Cardiac septum (tissue), 1 donor: ENCODE measurements at regions not wholly inside any gene's neighbourhood (a gene's known extent, or its start where the extent isn't known, plus 50 kb on each side); places are given as distances from the start of the nearest gene placed in this dataset.

ENCODE experiments used
- DNase-seq: peaks from one replicate; pipeline ENCODE4 v3.0.0-alpha.2; 2020; ENCODE audit warnings: low spot score
- intact Hi-C: fragments of 100-400 bp; cut with DNase I; formaldehyde crosslinking; loops from one replicate; pipeline ENCODE4 v1.14.0; 2022
- donor health status: DM: no; HTN: no; CAD: no.

DNA sequence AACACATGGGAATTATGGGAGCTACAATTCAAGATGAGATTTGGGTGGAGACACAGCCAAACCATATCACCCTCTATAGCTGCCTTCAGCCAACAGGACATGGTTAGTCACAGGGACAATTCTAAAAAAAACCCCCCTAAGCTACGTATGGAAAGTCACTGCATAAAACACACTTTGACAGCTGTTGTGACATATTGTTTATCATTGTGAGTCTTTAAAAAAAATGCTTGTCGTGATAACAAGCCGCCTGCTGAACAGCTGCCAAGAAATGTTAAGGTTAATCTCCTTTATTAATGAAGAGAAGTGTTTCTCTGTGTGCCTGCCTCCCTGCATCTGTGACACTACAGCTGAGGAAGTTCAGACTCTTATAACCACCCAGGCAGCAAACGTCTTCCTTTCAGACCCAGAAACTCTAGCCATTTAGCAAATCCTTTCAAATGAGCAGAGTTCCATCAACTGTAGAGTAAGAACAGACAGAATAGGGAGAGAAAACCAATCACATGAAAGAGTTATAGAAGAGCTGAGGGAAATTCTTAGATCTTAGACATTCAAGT is 1459.6 kb upstream of the TMEM132C start:
- intact Hi-C loops: no loop called here
- DNase-seq: no peak

DNA sequence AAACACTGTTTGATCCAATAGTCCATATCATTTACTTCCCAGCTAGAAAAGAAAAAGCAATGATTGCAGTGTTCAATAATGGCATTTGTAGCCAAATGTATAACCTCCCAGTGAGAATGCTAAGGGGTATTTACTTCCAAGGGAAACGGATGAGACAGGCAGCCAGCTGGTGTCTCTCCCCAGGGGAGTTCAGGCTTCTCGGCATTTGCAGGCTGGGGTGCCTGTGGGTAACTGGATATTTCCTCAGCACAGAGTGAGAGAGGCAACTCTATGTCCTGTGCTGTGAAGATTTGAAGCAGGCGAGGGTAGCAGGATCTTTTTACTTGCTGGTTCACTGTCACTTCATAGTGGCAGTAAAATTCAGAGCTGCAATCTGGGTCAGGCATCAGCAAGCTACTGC is 1455.6 kb upstream of the TMEM132C start:
- no peak for DNase-seq
- intact Hi-C loops: no loop called here

DNA sequence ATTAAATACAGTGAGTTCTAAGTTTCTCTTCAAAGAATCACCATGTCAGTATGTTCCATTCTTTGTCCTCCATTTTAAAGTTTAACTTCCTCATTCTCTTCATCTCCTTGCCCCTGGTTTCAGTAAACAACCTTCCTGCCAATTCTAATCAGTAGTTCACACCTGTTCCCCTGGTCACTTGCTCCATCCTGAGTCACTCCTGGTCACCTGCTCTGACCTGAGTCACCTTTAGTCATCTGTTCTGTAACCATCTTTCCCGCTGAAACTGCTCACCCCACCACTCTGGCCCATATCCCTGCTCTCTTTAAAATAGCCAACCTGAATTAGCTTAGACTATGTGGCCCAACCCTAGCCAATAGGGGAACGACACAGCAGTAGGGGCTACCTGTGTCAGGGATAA is 1447.4 kb upstream of the TMEM132C start:
- no peak for DNase-seq
- intact Hi-C loops: no loop called here

DNA sequence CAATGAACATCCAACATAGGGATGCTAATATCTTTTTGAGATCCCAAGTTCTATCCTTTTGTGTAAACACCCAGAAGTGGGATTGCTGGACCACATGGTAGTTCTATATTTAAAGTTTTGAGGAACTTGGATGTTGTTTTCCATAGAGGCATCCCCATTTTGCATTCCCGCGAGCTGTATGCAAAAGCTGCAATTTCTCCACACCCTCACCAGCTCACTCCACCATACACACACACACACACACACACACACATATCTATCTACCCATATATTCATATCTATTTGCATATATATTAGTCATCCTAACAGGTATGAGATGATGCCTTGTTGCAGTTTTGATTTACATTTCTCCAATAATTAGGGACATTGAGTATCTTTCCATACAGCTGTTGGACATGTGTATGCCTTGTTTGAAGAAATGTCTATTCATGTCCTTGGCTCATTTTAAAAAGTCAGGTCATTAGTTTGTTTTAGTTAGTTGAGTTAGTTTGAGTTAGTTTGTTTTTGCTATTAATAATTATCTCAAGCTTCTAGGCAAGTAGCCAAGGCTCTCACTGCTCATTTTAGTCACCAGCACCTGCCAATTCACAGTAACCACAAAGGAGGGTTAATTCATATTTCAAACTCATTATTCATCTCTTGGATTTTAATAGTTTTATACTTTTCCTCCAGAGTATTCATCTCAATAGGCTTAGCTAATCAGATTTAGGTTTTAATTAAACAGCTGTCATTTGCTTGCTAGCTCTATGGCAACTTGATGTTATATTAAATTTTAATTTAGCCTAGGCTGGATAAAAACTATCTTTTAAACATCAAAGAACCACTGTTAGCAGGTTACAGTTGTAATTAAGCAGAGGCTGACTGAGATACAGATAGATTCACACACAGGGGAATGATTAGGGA is 1435.9 kb upstream of the TMEM132C start:
- DNase-seq: no peak
- intact Hi-C loops: no loop called here

DNA sequence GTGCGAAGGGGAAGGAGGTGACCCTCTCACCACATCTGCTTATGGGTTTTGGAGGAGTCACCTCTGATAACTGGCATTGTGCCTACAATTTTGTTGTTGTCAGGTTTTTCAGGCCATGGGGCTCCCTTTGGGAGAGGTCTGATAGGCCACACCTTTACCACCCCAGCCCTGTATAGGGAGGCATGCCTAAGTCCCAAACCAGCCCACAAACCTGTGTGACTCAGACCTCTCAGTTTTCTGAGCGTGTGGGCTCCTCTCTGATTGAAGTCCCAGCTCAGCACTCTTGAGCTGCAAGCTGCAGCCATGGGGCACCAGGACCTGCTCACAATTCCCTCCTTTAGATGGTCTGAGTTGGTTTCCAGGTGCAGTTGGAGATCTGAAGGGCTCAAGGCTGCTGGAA is 1429.3 kb upstream of the TMEM132C start:
- intact Hi-C loops: no loop called here
- no peak for DNase-seq

DNA sequence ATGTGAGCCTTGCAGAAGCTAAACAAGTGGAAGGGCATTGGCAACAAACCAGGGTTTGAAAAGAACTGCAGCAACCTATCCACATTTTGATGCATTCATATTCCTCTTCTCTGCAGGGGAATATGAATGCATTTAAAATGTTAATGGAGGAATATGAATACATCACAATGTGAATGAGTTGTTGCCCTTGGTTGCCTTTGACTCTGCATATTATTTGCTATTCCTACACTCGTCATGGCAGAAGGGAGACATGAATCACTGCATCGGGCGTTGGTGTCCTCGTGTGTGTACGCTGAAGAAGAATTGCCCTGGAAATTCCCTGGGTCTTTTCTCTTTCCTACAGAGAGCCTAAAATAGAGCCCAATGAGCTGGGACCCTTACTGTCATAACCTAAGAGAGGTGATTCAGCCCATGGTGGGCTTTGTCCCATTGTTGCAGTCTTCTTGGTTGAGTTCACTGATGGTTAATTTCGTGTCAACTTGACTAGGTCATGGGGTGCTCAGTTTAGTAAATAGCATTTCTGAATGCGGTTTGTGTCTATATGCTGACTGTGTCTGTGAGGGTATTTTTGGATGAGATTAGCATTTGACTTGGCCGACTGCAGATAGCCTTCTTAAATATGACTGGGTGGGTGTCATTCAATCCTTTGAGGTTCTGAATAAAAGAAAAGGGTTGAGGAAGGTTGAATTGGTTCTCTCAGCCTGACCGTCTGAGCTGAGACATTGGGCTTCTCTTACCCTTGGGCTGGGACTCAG is 1422.9 kb upstream of the TMEM132C start:
- intact Hi-C loops: no loop called here
- no peak for DNase-seq

DNA sequence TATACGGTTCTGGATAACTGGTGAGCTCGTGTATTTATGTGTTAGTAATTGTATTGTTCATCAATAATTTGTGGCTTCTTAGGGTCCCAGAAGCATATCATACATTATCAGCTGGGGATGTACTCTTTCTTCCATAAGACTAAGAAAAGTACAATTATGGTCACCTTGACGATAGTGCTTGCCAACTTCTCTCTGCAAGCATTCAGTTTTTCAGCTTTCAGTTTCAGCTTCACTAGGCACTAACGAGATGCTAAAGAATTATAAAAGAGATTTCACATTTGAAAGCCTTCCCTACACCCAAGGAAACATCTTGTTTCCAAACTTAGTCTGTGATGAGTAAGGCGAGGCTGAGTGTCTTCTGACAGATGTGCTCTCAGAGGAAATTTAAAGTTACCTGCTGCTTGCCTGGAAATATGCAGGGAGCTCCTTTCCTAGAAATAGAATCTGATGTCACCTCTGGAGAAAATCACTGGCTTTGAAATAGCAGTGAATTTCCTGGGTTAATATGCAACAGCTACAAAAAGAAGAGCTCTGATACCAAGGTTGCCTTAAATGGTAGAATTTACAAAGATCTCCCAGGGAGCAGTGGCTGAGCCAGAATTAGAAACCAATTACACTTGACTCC is 1419.9 kb upstream of the TMEM132C start:
- no peak for DNase-seq

DNA sequence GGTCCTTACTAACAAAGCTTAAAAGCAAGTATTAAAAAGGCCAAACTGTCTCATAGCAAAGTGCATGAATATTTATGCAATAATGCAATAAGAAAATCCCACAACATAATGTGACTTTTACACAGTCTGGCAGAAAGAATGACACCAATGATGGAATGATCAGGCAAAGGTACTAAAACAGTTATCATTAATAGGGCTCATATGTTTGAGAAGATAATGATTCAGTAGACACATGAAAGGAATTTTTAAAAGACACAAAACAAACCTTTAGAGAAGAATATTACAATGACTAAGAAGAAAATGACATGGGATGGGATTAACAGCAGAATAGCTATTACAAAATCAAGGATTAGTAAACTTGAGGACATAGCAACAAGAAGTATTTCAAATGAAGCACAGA is 1411.2 kb upstream of the TMEM132C start:
- DNase-seq: no peak
- intact Hi-C loops: no loop called here

More for the DNA sequence above, 1419.9 kb upstream of the TMEM132C start:
- intact Hi-C loops: no loop called here

DNA sequence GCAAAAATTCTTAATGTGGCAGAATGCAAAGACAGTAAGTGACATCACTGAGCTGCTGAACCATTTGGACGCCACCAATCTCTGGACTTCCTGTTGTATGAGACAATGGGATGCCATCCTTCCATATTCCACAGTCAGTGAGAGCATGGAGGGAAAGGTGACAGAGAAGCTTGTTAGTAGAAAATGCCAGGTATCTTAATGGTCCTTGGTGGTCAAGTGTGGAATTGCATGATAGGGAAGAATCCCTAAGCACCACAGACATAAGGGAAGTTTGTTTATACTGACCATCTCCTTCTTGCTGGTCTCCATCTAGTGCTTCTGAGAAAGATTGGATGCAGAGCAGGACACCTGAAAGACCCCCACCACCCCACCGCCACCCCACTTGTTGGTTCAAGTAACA is 1410.0 kb upstream of the TMEM132C start:
- no peak for DNase-seq
- intact Hi-C loops: no loop called here

DNA sequence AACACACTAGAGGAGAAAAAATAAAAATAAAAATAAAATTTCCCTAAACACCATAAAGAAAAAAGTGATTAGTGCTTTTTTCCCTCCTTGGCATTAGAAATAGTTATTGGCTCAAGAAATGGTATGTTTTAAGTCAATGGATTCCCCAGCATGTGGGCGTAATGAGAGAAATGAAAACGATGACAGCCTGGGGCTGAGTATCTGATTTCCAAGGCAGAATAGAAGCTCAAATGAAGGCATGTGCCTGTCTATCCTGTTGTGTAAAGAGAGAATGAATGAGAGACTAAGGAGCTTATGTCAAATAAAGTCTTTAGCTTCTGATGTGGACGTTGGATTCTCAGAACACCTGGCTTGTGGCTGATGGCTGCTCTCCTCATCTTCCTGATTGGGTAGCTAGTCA is 1408.4 kb upstream of the TMEM132C start:
- intact Hi-C loops: no loop called here
- no peak for DNase-seq

DNA sequence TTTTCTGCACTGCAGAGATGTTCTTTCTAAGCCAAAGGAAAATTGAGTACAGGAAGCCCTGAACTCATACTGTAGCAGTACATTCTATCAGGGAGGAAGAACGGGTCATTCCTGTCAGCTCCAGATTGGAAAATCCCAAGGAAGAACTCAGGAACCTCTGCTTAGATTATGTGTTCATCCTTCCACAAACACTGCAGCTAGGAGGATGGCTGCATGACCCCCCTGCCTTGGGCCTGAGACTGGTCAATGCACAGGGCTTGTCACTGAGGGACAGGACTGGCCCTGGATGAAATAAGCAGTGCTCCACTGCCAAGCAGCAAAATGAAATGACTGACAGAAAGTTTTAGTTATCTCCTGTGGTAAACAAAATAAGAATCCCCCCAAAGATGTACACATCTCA is 1406.8 kb upstream of the TMEM132C start:
- intact Hi-C loops: no loop called here
- DNase-seq: no peak

DNA sequence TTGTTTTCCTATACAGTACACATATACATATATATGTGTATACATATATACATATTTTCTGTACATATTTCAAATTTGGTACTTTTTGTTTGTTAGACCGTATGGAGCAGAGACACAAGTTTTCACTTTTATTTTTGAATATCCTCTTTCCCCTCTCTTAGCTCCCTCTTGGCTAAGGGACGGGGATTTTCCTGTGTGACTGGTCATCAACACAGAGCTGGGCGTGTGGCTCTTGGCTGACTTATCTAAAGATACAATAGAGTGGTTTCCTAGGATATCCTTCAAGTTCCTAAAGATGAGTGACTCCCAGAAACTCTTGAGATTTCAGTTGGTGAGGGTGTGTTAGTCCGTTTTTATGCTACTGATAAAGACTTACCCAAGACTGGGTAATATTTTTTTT is 1404.5 kb upstream of the TMEM132C start:
- no peak for DNase-seq

DNA sequence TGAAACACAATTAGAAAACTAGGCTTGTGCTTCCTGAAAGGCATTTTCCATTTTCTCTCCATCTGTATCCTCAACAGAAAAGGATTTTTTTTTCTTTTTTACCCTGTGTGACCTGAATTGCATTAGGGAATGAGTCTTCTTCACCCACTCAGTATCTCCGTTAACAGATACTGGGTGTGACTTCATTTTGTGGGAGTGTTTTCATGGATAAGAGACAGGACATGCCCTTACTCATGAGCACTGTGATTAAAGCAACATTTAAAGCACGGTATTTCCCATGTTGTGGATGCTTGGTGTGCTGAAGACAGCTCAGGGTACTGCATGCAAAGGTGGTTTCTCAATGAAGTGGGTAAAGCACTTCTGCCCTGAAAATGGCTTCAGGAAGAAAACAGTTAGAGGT is 1397.3 kb upstream of the TMEM132C start:
- intact Hi-C loops: loop anchor here (10.0 kb wide), 1 partner anchor 85 kb away; no protein-coding TSS in a partner anchor
- no peak for DNase-seq

More for the DNA sequence above, 1404.5 kb upstream of the TMEM132C start:
- intact Hi-C loops: no loop called here

DNA sequence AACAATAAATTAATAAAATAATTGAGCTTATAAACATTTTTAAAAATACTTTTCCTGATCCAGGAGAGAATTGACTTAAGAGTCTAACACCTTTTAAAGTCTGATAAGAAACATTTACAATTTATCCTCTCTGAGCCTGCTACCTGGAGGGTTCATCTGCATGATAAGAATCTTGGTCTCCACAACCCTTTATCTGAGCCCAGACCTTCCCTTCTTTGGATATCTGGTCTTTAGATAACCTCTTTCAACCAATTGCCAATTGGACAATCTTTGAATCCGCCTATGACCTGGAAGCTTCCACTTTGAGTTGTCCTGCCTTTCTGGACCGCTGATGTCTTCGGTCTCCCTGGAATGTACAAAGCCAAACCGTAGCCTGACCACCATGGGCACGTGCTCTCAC is 1393.3 kb upstream of the TMEM132C start:
- no peak for DNase-seq
- intact Hi-C loops: loop anchor here (10.0 kb wide), 1 partner anchor 89 kb away; no protein-coding TSS in a partner anchor

DNA sequence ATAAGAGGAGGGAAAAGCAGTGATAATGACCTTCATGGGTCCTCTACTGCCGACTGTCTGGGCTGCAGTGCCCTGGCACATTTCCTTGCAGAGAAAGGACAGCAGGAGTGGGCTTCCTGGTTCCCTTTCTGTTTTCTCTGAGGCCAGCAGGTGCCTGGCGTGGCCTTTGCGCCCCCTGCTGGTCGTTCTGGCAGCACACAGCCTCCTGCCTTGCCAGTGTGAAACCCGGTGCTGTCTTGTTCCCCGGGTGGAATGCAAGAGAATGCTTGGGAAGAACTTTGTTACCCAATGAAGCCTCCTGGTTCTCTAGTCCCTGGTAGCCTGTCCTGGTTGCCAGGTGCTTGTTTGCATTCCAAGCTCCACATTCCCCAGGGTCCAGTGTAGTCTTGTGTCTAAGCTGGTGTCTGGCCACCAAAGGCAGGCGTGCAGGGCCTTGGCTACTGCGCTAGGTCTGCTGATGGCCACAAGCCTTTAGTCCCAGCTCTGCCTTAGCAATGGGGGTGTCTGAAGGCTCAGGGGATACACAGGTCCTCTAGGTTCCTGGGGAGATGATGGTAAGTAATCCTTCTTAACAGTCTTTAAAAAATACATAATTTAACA is 1392.4 kb upstream of the TMEM132C start:
- intact Hi-C loops: loop anchor here (5.0 to 10.0 kb wide), 2 partner anchors 90 to 1692 kb away; no protein-coding TSS in a partner anchor
- no peak for DNase-seq

DNA sequence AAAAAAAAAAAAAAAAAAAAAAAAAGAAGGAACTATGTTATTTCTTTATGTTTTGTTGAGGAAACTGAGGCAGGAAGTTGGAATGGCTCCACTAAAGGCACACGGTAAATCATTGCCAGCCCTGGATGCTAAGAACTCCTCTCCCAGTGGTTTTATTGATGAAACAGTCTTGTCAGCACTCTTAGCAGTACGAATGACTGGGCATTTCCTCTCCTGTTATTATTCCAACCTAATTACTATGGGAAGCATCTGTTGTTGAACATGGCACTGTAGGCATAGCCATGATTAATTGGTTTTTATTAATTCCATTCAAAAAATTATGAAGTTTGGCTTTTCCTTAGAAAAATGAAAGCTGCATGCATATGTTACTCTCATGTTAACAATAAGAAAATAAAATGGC is 1387.1 kb upstream of the TMEM132C start:
- DNase-seq: no peak
- intact Hi-C loops: loop anchor here (5.0 to 10.0 kb wide), 2 partner anchors 95 to 1698 kb away; no protein-coding TSS in a partner anchor

DNA sequence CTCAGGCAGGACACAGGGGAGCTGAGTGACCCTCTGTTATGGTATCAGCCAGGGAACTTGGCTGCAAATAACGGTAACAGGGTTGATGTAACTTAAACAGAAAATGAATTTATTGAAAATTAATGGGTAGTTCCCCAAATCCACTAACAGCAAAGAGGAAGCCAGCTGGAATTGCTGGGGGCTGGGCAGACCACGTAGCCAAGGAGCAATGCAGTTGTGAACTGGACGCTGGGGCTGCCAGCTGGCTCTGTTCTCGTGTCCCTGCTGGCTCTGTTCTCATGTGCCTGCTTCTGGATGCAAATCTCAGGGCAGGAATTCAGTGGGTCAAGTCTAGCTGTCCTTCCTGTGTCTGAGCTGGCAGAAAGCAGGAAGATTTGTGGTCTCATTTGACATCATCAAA is 1383.3 kb upstream of the TMEM132C start:
- intact Hi-C loops: no loop called here
- DNase-seq: no peak

DNA sequence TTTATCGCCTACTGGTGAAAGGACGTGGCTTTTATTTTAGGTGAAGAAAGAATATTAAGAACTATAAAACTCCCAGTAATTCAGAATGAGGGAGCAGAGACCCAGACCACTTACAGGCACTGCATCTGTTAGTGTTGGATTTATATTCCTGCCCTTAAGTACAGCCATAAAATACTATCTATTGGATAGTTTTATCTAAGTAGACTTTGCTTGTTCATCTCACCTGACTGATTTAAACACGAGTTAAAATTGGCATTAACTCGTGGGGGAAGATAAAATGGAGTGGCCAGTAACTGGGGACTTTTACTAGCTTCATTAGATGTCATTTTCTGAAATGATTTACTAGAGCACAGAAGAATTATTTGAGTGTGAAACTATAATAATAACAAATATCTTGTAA is 1377.5 kb upstream of the TMEM132C start:
- intact Hi-C loops: no loop called here
- DNase-seq: no peak

DNA sequence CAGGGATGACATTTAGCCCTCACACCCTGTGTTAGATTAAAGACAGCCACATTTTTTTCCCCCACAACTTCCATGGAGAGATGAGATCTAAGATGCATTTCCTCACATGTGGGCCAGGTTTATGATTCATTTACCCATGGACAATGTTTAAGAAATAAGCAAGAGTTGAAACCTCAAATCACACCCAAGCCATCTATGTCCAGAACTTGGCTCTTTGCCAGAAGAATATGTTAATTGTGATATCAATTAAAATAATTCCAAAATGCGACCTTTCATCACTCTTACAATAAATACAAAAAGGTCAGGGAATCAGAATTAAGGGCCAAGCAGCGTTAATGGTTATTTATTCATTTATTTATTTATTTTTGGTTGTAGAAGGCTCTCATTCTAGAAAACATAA is 1376.9 kb upstream of the TMEM132C start:
- DNase-seq: no peak
- intact Hi-C loops: no loop called here

DNA sequence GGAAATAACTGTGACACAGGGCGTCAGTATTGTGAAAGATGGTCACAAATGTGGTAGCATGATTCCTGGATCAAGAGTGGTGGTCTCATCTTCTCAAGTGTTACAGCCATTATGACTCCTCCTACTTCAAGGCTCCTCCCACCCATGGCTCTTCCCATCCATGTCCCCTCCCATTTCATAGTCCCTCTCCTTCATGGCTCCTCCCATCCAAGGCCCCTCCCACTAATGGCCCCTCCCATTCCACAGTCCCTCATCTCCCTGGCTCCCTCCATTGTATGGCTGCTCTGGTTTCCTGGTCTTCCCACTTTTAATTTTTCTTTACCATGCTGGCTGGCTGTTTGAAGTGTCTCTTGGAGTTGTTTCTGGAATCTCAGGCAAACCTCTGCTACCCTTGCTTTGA is 1375.2 kb upstream of the TMEM132C start:
- DNase-seq: no peak
- intact Hi-C loops: no loop called here
